GM18870 (cell line): ENCODE measurements at regions not wholly inside any gene's neighbourhood (a gene's known extent, or its start where the extent isn't known, plus 50 kb on each side); places are given as distances from the start of the nearest gene placed in this dataset.

ENCODE experiments used
- ATAC-seq: cut with Tn5 transposase; IDR thresholded peaks from one replicate; pipeline ENCODE4 v1.9.1; 2021; ENCODE audit warnings: moderate library complexity; ENCODE audit not compliant: unreplicated experiment

- no peak for ATAC-seq
These were observed 179.3 kb downstream of the KATNAL1 start for GRCh38 chr13:30128095-30128494.

DNA sequence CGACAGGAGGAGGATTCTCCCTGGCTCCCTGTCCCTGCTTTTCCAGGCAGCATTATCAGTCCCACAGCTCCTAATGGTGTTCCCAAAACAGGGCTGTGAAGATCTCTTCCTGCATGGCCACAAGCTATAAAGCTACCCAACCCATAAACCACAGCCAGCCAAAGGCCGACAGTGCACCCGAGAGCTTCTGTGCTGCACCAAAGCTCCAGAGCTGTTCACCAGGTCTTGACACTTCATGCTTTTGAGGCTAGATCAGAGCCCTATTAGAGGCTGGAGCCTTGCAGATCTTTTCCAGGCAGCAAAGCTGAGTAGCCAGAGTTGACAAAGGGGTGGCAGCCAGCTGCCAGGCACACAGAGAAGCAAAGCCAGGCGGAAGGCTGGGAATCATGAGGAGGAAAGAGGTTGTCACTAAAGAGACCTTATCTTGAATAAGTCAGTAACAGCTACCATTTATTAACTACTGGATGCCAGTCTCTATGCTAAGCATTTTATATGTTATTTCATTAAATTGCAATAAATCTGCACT is 180.4 kb downstream of the KATNAL1 start:
- ATAC-seq = no peak

DNA sequence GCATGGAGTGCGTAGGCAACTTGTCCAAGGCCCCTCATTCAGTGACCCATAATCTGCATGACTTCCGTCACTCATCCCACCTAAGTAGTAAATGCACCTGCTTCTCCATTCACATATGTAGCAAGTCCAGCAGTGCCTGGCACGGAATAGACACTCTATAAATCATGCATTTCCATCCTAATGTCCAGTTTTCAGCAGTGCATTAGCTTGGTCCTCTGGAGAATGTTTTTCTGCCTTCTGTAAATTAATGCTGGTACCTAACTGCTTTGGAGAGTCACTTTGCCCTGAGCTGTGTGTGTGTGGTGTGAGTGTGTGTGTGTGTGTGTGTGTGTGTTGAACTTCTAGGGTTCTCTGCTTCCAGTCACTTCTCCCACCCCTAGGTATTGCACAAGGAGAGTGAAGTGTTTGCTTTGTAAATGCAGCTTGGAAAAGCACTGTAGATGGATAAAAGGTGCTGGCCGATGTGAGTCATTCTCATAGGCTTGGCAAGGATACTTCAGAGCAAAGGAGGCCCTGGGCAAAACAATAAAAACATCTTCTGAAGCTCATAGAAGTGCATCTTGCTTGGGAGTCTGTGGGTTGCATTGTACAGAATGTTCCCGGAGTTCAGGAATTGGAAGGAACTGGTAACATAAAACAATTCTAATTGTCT is 181.8 kb downstream of the KATNAL1 start:
- ATAC-seq = no peak

GRCh38 chr13:30124131-30124768 is 183.1 kb downstream of the KATNAL1 start:
- ATAC-seq = no peak

- ATAC-seq = no peak
These were observed 183.8 kb downstream of the KATNAL1 start for GRCh38 chr13:30123575-30123974.

GRCh38 chr13:30121666-30122065 is 185.7 kb downstream of the KATNAL1 start:
- no peak for ATAC-seq

GRCh38 chr13:30121244-30121643 is 186.1 kb downstream of the KATNAL1 start:
- ATAC-seq = no peak

DNA sequence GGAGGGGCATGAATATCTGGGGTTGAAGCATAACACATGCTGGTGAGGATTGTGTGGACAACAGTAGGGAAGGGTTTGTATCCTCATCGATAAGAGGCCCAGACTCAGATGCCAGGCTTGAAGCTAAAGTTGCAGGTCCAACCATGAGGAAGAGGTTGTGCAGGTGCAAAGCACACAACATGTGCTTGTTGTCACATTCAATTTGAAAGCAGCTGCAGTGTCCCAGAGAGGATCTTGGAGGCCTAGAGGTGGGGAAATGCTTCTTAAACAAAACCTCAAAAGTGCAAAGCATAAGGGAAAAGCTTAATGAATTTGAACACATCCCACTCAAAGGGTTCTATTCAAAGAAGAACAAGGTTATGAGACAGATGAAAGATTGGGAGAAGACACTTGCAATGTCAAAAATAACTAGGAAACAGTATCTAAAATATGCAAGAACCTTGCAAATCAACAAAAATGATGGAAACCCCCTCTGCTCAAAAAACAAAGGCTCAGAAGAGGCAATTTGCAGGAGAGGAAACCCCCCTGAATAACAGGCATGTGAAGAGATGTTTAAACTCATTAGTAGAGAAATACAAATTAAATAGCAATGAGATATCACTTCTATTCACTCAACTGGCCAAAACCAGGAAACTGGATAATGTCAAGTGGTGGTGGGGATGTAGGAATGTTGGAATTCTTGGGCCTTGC is 187.1 kb downstream of the KATNAL1 start:
- no peak for ATAC-seq

GRCh38 chr13:30119476-30119875 is 187.9 kb downstream of the KATNAL1 start:
- ATAC-seq = no peak

GRCh38 chr13:30116379-30116778 is 191.0 kb downstream of the KATNAL1 start:
- no peak for ATAC-seq

GRCh38 chr13:30115257-30115600 is 192.1 kb downstream of the KATNAL1 start:
- ATAC-seq = no peak

- ATAC-seq = no peak
These were observed 192.6 kb downstream of the KATNAL1 start for GRCh38 chr13:30114571-30115256.

DNA sequence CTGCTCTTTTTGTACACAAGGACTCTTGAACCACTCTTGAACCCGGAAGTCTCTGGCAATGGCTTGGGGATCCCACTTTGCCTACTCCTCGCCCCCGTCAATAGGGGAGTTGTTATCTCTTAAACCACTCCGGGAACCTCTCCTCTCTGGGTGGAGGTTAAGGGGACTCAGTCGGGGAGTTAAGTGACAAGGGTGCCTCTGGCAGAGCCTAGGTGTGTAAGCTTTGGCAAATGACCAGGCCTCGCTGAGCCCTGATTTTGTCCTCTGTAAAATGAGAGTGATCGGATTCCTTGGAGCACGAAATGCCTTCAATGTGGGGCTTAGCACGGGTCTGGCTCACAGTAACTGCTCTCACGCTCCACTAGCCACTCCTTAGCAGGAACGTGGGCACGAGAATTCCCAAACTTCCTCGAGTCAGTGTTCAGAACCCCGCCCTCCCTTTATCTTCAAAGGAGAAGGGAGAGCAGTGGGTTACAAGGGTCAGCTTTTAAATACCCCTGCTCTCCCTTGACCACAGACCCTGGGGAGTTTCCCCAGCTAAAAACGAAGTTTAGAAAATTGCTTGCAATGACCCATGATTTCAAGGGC is 193.3 kb downstream of the KATNAL1 start:
- no peak for ATAC-seq

- no peak for ATAC-seq
These were observed 193.8 kb downstream of the KATNAL1 start for GRCh38 chr13:30113551-30113950.

GRCh38 chr13:30112602-30113435 is 194.5 kb downstream of the KATNAL1 start:
- peak; percentile 50 for ATAC-seq

DNA sequence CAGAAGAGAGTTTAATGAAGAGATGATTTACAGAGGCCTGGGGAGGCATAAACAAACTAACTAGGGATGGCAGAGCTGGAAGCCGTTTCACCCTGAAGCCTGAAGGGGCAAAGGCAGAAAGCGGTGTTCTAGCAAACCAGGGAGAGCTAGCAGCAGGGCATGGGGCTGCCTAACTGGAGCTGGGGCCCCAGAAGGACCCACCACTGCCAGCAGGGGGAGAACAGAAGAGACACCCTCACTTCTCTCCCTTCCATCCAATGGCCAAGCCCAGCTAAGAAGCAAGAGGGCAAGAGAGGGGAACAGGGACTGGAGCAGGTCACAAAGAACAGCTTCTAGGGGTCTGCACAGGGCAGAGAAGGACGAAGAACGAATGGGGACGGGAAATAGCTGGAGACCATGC is 195.5 kb downstream of the KATNAL1 start:
- ATAC-seq = no peak

- no peak for ATAC-seq
These were observed 196.9 kb downstream of the KATNAL1 start for GRCh38 chr13:30110301-30111070.

- no peak for ATAC-seq
These were observed 197.7 kb downstream of the KATNAL1 start for GRCh38 chr13:30109471-30110135.

DNA sequence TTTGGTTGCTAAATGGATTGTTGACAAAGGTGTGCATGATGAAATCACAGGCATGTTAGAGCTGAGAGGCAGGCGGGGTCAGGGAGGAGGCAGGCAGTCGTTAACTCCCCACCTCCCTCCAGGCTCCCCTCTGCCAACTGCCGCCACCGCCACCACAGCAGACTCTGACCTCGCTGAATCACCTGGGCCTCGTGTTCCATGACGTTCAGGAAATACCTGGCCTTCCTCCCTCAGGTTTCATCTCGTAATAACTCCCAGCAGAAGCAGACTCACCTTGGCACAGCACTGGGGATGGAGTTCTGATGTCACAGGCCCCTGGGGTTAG is 198.5 kb downstream of the KATNAL1 start:
- no peak for ATAC-seq
